ENCODE measurements at regions not wholly inside any gene's neighbourhood (a gene's known extent, or its start where the extent isn't known, plus 50 kb on each side); places are given as distances from the start of the nearest gene placed in this dataset.

DNA sequence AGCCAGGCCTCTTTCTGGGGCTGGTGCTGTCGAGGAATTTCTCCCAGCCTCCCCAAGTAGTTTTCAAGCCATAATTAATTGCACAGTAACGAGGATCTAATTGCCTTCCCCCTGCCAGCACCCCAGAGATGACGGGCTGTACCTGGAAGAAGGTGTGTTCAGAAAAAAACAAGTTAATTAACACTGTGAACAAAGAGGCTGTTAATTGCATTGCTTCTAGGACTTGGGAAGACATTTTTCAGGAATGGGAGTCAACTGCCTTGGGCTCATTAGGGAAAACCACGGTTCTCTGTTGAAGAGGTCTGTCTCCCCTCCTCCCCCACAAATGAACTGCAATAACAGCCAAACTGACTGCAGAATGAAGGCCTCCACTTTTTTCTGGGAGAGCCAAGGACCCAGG, 176.7 kb downstream of the CCT6B start:
- Histone ChIP-seq H3K36me3 (ENCODE audit: control insufficient read depth, insufficient read depth, low read length) (no peaks in the 10 kb centered on the region), H3K4me3 (ENCODE audit: low read depth, low read length) (no peak overlapping the region), H3K27me3 (ENCODE audit: control insufficient read depth, insufficient read depth, low read length) (no peaks in the 10 kb centered on the region)
- TF ChIP-seq, protein P1, sequence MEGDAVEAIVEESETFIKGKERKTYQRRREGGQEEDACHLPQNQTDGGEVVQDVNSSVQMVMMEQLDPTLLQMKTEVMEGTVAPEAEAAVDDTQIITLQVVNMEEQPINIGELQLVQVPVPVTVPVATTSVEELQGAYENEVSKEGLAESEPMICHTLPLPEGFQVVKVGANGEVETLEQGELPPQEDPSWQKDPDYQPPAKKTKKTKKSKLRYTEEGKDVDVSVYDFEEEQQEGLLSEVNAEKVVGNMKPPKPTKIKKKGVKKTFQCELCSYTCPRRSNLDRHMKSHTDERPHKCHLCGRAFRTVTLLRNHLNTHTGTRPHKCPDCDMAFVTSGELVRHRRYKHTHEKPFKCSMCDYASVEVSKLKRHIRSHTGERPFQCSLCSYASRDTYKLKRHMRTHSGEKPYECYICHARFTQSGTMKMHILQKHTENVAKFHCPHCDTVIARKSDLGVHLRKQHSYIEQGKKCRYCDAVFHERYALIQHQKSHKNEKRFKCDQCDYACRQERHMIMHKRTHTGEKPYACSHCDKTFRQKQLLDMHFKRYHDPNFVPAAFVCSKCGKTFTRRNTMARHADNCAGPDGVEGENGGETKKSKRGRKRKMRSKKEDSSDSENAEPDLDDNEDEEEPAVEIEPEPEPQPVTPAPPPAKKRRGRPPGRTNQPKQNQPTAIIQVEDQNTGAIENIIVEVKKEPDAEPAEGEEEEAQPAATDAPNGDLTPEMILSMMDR (IDR thresholded peaks at IDR 0.05; ENCODE audit: insufficient read depth, low read length, severe bottlenecking): no peak
- no peak for DNase-seq (ENCODE audit: low read depth)
- FAIRE-seq: no peak

GRCh38 chr17:34782271-34782670, 179.0 kb downstream of the CCT6B start:
- DNase-seq (ENCODE audit: low read depth) (no peak), FAIRE-seq (no peak)
- H3K4me3 ChIP-seq (ENCODE audit: low read depth, low read length): no peak overlapping the region
- H3K36me3 ChIP-seq (ENCODE audit: control insufficient read depth, insufficient read depth, low read length): no peaks in the 10 kb centered on the region
- TF ChIP-seq, protein P1 (IDR thresholded peaks at IDR 0.05; ENCODE audit: insufficient read depth, low read length, severe bottlenecking): no peak
- H3K27me3 ChIP-seq (ENCODE audit: control insufficient read depth, insufficient read depth, low read length): no peaks in the 10 kb centered on the region

- no peak overlapping the region for H3K4me3 ChIP-seq (ENCODE audit: low read depth, low read length)
- TF ChIP-seq, protein P1 (IDR thresholded peaks at IDR 0.05; ENCODE audit: insufficient read depth, low read length, severe bottlenecking): no peak
- H3K27me3 ChIP-seq (ENCODE audit: control insufficient read depth, insufficient read depth, low read length): no peaks in the 10 kb centered on the region
- FAIRE-seq (no peak), DNase-seq (ENCODE audit: low read depth) (peak; percentile 4)
- no peaks in the 10 kb centered on the region for H3K36me3 ChIP-seq (ENCODE audit: control insufficient read depth, insufficient read depth, low read length)
Observed at GRCh38 chr17:34781571-34782108, 179.6 kb downstream of the CCT6B start.

- DNase-seq (ENCODE audit: low read depth): no peak
- FAIRE-seq: no peak
- no peaks in the 10 kb centered on the region for H3K27me3 ChIP-seq (ENCODE audit: control insufficient read depth, insufficient read depth, low read length)
- H3K36me3 ChIP-seq (ENCODE audit: control insufficient read depth, insufficient read depth, low read length): no peaks in the 10 kb centered on the region
- TF ChIP-seq, protein P1 (IDR thresholded peaks at IDR 0.05; ENCODE audit: insufficient read depth, low read length, severe bottlenecking): no peak
- H3K4me3 ChIP-seq (ENCODE audit: low read depth, low read length): no peak overlapping the region
Observed at GRCh38 chr17:34781071-34781470, 180.2 kb downstream of the CCT6B start.

- Histone ChIP-seq H3K4me3 (ENCODE audit: low read depth, low read length) (no peak overlapping the region), H3K27me3 (ENCODE audit: control insufficient read depth, insufficient read depth, low read length) (no peaks in the 10 kb centered on the region), H3K36me3 (ENCODE audit: control insufficient read depth, insufficient read depth, low read length) (no peaks in the 10 kb centered on the region)
- FAIRE-seq (no peak), DNase-seq (ENCODE audit: low read depth) (no peak)
- TF ChIP-seq, protein P1 (IDR thresholded peaks at IDR 0.05; ENCODE audit: insufficient read depth, low read length, severe bottlenecking): no peak
Observed at GRCh38 chr17:34780438-34780837, 180.8 kb downstream of the CCT6B start.
